Memory B cell (primary cell): ENCODE measurements at regions not wholly inside any gene's neighbourhood (a gene's known extent, or its start where the extent isn't known, plus 50 kb on each side); places are given as distances from the start of the nearest gene placed in this dataset.

Experiments
- ATAC-seq: fragments of 150-1000 bp; cut with Tn5 transposase; 2 replicates; pipeline ENCODE4 v1.10.0; 2021; ENCODE audit warnings: low read depth, mild to moderate bottlenecking, moderate library complexity
- DNase-seq, 2 donors: peaks; one replicate each; pipeline ENCODE4 v3.0.0; 2022; ENCODE audit warnings: low spot score in 2 of 2
- H3K27ac Mint-ChIP-seq: one replicate; pipeline ENCODE4 v1.8.0; 2022; ENCODE audit warnings: mild to moderate bottlenecking, moderate library complexity, mixed read lengths
- H3K27me3 Mint-ChIP-seq: one replicate; pipeline ENCODE4 v1.8.0; 2022; ENCODE audit warnings: mixed read lengths
- H3K36me3 Mint-ChIP-seq: one replicate; pipeline ENCODE4 v1.8.0; 2022; ENCODE audit warnings: mild to moderate bottlenecking, mixed read lengths
- H3K4me1 Mint-ChIP-seq: one replicate; pipeline ENCODE4 v1.8.0; 2022; ENCODE audit warnings: mixed read lengths
- H3K4me3 Mint-ChIP-seq: one replicate; pipeline ENCODE4 v1.8.0; 2022; ENCODE audit warnings: mild to moderate bottlenecking, moderate library complexity, mixed read lengths
- H3K9me3 Mint-ChIP-seq: one replicate; pipeline ENCODE4 v1.8.0; 2022; ENCODE audit warnings: mixed read lengths

DNA sequence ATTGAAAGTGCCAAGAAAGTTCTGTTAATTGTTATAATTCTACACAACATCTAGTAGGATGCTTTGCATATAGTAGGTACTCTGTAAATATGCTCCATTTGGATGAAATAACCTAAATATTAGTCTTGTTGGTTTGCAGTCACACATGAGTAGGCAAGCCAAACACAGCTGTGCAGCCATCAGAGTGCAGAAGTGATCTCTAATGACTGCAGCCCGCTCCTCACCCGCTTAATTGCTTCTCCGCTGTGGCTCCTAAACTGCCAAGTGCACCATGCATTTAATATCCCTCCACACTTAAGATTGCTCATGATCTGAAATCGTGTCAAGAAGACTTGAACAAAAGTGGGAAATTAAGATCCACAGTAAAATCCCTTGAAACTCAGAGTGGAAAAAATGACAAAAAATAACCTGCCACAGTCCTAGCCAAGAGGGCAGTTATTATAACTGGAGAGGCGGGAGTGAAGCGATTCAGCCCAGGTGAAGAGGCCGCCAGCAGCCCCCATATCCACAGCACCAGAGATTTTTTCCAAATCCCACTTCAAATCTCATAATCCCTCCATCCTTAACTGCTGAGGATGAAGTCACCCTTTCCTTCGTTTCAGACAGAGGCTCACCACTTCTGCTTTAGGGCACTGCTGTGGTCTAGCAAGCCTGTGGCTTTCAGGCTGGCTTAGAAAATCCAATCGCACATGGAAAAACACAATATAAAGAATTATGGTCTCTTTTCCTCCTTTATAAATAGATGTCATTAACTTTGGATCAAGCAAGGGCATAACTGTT is 69.5 kb downstream of the TMEM30B start:
- Mint-ChIP-seq H3K27me3 (peaks cover 3% of the 10 kb centered on the region), H3K4me1 (no peaks in the 10 kb centered on the region), H3K4me3 (no peak overlapping the region), H3K9me3 (no peaks in the 10 kb centered on the region), H3K36me3 (no peaks in the 10 kb centered on the region), H3K27ac (no peak overlapping the region)
- DNase-seq (no peak), ATAC-seq (no peak)

DNA sequence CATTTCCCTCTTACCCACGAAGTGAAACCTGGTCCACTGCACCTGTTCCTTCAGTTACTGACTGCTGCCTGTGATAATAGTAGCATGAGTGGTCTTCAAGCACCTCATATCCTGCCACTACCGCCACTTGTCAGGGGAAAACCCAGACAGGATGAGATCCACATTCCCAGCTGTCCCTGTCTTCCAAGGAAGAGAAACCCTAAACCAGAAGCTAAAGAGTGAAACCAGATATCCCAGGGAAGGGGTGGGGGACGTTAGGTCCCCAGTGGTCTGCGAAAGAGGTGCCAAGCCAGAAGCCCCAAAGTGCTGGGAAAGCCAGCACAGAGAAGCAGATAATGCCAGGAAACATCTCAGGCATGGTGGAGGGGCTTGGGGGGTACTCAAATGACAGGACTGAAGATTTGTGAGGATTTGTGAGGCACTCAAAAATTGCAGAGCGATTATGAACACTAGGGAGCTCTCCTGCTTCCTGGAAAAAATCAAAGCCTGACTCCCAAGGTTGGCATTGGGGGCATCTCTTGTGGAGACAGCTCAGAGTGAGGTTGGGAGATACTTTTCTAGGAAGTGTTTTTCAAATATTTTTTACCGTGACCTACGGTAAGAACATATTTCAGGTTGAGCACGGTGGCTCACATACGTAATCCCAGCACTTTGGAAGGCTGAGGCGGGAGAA is 77.9 kb downstream of the TMEM30B start:
- DNase-seq: no peak
- Mint-ChIP-seq H3K4me3 (no peak overlapping the region), H3K27ac (no peak overlapping the region)

DNA sequence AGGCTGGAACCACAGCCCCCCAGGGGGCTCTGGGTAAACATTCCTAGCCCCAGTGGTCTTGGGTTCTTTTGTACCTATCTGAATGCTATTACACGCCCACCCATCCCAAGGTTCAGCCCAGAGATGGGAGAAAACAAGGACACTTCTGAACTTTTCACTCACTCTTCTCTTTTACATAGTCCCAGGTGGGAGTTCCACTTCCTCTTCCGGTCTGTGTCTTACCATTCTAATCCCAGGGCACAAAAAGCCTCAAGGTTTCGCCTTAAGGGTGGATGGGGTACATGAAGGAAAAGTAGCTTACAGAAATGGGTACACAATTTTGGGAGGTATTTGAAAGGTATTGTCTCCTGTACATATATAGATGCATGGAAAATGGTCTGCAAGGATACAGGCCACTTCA is 79.0 kb downstream of the TMEM30B start:
- ATAC-seq (no peak), DNase-seq (no peak)
- Mint-ChIP-seq H3K9me3 (no peaks in the 10 kb centered on the region), H3K27me3 (peaks cover 10% of the 10 kb centered on the region), H3K27ac (no peak overlapping the region), H3K36me3 (no peaks in the 10 kb centered on the region), H3K4me3 (no peak overlapping the region), H3K4me1 (peaks cover 7% of the 10 kb centered on the region)

More for the DNA sequence above, 77.9 kb downstream of the TMEM30B start:
- H3K36me3 Mint-ChIP-seq: no peaks in the 10 kb centered on the region
- no peak for ATAC-seq
- H3K9me3 Mint-ChIP-seq: no peaks in the 10 kb centered on the region
- H3K27me3 Mint-ChIP-seq: peaks cover 9% of the 10 kb centered on the region
- peaks cover 7% of the 10 kb centered on the region for H3K4me1 Mint-ChIP-seq

DNA sequence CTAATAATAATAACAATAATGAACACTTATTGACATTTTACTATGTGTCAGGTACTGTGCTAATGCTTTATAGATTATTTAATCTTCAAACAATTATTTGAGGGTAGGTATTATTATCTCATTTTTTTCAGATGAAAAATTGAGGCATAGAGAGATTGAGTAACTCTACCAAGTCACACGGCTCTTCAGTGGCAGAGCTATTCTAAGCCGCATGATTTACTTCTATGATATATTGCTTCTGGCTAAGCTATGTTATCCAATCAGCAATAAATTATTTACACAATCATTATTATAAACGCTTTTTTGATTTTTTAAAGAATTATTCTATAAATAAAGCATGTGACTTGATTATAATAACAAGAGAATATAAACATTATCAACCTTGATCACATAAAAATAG is 80.0 kb downstream of the TMEM30B start:
- Mint-ChIP-seq H3K4me1 (peaks cover 7% of the 10 kb centered on the region), H3K36me3 (no peaks in the 10 kb centered on the region), H3K27me3 (peaks cover 10% of the 10 kb centered on the region), H3K4me3 (no peak overlapping the region), H3K9me3 (no peaks in the 10 kb centered on the region), H3K27ac (no peak overlapping the region)
- ATAC-seq (no peak), DNase-seq (no peak)

DNA sequence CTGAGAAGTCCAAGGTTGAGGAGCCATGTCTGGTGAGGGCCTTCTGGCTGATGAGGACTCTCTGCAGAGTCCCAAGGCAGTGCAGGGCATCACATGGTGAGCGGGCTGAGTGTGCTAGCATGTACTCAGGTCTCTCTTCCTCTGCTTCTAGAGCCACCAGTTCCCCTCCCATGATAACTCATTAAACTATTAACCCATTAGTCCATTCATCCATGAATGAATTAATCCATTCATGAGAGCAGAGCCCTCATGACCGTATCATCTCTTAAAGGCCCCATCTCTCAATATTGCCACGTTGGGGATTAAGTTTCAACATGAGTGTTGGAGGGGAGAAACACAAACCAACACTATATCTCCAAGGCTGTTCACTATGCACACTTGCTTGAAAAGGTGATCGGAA is 83.7 kb downstream of the TMEM30B start:
- peaks cover 3% of the 10 kb centered on the region for H3K4me1 Mint-ChIP-seq
- H3K9me3 Mint-ChIP-seq: peaks cover 7% of the 10 kb centered on the region
- H3K27me3 Mint-ChIP-seq: peaks cover 14% of the 10 kb centered on the region
- ATAC-seq (no peak), DNase-seq (no peak)
- no peak overlapping the region for H3K27ac Mint-ChIP-seq
- H3K36me3 Mint-ChIP-seq: no peaks in the 10 kb centered on the region
- no peak overlapping the region for H3K4me3 Mint-ChIP-seq

DNA sequence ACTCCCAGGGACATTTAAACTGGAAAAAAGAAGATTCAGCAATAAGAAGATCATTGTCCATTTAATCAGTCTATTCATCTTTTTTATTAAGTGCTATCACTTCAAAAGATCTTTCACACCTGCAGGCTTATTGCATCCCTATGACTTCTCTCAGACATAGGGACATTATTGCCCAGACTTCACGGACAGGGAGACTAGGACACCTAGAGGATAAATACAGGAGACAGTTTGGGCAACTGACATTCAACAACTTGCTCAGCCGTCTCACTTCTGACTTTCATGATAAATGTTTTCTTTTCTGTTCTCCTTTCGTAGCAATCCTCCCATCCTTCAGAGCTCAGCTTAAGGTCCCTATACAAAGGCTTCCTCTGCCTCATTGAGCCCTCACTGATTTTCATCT is 84.3 kb downstream of the TMEM30B start:
- peaks cover 7% of the 10 kb centered on the region for H3K9me3 Mint-ChIP-seq
- DNase-seq (no peak), ATAC-seq (no peak)
- H3K27me3 Mint-ChIP-seq: peaks cover 14% of the 10 kb centered on the region
- no peaks in the 10 kb centered on the region for H3K4me1 Mint-ChIP-seq
- H3K27ac Mint-ChIP-seq: no peak overlapping the region
- no peak overlapping the region for H3K4me3 Mint-ChIP-seq
- no peaks in the 10 kb centered on the region for H3K36me3 Mint-ChIP-seq

DNA sequence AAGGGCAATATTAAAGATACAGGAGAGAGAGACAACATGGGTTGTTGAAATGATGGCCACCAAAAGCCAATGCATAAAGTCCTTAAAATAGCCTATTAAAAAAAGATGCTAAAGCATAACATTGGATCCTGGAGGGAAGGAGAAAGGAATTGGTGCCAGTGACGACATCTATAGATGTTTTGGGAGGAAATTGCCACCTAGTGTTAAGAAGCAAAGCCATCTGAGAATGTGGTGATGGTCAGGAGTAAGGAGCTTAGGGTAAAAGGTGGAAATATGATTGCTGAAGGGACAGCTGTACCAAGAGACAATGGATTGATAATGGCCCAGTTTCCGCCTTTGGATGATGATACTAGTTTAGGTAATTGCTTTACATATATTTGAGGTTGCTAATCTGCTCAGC is 85.1 kb downstream of the TMEM30B start:
- no peaks in the 10 kb centered on the region for H3K4me1 Mint-ChIP-seq
- H3K4me3 Mint-ChIP-seq: no peak overlapping the region
- no peak for ATAC-seq
- DNase-seq: no peak
- H3K27ac Mint-ChIP-seq: no peak overlapping the region
- peaks cover 7% of the 10 kb centered on the region for H3K9me3 Mint-ChIP-seq
- H3K36me3 Mint-ChIP-seq: no peaks in the 10 kb centered on the region
- H3K27me3 Mint-ChIP-seq: peaks cover 16% of the 10 kb centered on the region

DNA sequence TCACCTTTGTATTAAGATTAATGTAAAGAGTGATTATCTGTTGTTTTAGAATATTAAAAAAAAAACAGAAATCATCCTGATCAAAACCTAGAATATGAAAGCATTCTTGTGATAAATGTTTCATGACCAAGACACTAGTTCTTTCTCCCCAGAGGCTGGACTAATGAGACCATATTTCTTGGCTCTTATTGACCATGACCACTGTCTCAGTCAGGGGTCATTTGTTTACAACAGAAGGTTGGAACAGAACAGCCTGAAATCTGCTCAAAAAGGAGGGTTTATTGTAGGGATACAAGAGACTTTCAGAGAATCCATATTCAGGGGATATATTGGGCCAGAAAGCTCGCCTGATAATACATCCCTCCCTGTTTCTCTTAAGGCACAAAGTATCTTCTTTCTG is 87.7 kb downstream of the TMEM30B start:
- H3K4me1 Mint-ChIP-seq: peaks cover 3% of the 10 kb centered on the region
- H3K4me3 Mint-ChIP-seq: no peak overlapping the region
- H3K36me3 Mint-ChIP-seq: no peaks in the 10 kb centered on the region
- H3K27ac Mint-ChIP-seq: no peak overlapping the region
- peaks cover 23% of the 10 kb centered on the region for H3K27me3 Mint-ChIP-seq
- no peak for DNase-seq
- ATAC-seq: no peak
- H3K9me3 Mint-ChIP-seq: peaks cover 7% of the 10 kb centered on the region

DNA sequence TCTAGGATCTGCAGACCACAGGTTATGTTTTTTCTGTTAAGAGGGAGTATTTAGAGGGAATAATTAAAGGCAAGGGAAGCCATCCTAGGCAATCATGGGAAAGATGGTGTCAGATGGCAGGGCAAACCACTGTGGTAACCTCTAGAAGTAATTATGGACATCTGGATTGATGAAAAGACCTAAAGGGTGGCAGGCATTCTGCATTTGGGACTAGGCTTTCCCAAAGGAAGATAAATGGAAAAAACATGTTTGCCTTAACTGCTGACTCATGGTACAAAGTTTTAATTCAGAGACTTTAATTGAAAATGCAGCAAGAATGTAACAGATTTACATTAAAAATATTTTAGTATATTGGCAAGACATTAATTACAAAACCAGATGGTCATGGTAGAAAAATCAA is 88.1 kb downstream of the TMEM30B start:
- DNase-seq (no peak), ATAC-seq (no peak)
- no peaks in the 10 kb centered on the region for H3K36me3 Mint-ChIP-seq
- no peak overlapping the region for H3K27ac Mint-ChIP-seq
- H3K27me3 Mint-ChIP-seq: peaks cover 20% of the 10 kb centered on the region
- H3K4me1 Mint-ChIP-seq: peaks cover 3% of the 10 kb centered on the region
- H3K4me3 Mint-ChIP-seq: no peak overlapping the region
- H3K9me3 Mint-ChIP-seq: peaks cover 7% of the 10 kb centered on the region

DNA sequence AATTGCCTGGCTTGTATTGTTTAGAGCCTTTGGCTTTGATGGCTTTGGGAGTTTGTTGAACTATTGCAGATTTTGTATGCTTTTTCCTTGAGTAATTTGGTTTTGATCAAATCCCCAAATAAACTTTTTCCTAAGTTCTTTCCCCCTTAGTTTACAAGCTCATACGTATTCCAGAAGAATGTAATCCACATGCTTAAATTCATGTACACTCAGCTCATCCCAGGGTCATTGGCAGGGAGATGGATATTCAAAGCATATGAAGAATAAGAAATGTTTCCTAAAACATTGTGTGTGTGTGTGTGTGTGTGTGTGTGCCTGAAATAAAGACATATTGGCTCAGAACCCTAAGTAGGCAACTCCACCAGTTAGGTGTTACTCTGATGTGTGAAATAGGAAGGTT is 89.4 kb downstream of the TMEM30B start:
- Mint-ChIP-seq H3K27ac (no peak overlapping the region), H3K9me3 (peaks cover 7% of the 10 kb centered on the region), H3K4me3 (no peak overlapping the region), H3K36me3 (no peaks in the 10 kb centered on the region), H3K27me3 (peaks cover 20% of the 10 kb centered on the region), H3K4me1 (peaks cover 3% of the 10 kb centered on the region)
- DNase-seq (no peak), ATAC-seq (no peak)

DNA sequence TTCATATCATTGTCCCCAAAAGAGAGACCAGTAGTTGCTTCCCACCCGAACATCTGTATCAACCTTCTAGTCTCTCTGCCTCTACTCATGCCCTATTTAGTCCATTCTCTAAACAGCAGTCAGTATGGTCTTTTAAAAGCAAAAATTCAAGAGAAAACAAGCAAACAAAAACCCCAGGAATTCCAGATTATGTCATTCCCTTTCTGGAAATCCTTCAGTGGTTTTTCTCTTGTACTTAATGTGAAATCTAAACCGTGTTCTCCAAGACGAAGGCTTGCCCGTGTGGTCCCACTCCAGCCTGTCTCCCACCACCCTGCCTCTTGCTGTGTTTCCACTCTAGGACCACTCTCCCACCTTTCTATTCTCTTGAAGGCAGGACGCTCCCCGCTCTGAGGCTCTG is 90.8 kb downstream of the TMEM30B start:
- H3K36me3 Mint-ChIP-seq: no peaks in the 10 kb centered on the region
- peaks cover 1% of the 10 kb centered on the region for H3K9me3 Mint-ChIP-seq
- no peak overlapping the region for H3K27ac Mint-ChIP-seq
- H3K4me1 Mint-ChIP-seq: peaks cover 3% of the 10 kb centered on the region
- H3K4me3 Mint-ChIP-seq: no peak overlapping the region
- peaks cover 20% of the 10 kb centered on the region for H3K27me3 Mint-ChIP-seq
- ATAC-seq (no peak), DNase-seq (no peak)

DNA sequence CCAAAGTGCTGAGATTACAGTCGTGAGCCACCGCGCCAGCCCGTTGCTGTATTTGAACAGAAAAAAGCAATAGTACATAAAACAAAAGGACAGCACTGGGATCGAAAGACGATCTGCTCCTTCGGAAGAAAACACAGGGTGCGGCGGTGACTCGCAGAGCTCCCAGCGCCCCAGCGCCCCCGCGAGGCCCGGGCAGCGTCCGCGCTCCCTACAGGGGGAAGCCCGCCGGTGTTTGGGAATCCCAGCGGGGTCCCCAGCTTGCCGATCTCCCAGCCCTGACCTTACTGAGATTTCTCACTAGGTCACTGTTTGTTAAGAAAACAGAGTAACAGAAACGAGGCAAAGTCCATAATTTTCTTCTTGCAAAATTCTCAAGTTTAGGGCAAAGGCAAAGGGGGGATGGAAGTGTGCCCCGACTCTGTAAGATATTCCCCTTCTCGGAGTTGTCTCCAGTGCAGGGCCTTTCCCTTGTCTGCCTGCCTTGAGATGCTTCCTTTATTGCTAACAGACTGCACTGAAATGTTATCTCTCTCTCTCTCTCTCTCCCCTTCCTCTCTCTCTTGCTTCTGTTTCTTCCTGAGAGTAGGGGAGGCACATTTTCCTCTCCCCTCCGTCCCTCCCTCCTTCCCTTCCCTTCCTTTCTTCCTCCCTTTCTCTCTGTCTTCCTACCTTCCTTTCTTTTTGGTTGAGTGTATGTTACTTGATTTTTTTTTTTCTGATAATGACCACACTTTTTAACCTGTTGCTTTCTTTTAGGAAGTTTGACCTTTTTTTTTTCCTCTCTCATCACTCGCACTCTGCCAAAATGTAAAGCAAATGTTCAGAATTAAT is 91.9 kb downstream of the TMEM30B start:
- peak; percentile 45 for ATAC-seq
- H3K9me3 Mint-ChIP-seq: no peaks in the 10 kb centered on the region
- H3K4me3 Mint-ChIP-seq: peak overlapping the region; percentile 57
- no peaks in the 10 kb centered on the region for H3K36me3 Mint-ChIP-seq
- H3K27me3 Mint-ChIP-seq: peaks cover 21% of the 10 kb centered on the region
- no peak for DNase-seq
- H3K4me1 Mint-ChIP-seq: peaks cover 3% of the 10 kb centered on the region
- H3K27ac Mint-ChIP-seq: no peak overlapping the region

DNA sequence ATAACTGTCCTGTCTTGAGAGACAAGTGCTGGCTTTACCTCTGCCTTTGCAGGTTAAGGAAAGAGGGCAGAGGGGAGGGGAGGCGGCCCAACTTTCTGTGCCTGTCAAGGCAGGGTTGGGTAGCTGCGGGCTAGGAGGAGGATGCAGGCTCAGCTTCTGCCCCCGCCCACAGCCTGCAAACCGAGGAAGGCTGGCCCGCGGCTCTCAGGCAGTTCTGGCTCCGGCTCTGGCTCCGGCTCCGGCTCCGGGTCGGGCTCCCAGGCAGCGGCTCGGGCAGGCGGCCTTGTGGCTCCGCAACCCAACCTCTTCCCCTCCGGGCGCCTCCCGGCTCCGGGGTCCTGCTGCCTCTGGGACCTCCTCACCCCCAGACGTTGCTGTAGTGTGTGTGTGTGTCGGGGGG is 92.9 kb downstream of the TMEM30B start:
- Mint-ChIP-seq H3K27ac (no peak overlapping the region), H3K4me1 (peaks cover 3% of the 10 kb centered on the region), H3K9me3 (no peaks in the 10 kb centered on the region), H3K36me3 (no peaks in the 10 kb centered on the region), H3K27me3 (peaks cover 21% of the 10 kb centered on the region), H3K4me3 (no peak overlapping the region)
- no peak for ATAC-seq
- DNase-seq: no peak

DNA sequence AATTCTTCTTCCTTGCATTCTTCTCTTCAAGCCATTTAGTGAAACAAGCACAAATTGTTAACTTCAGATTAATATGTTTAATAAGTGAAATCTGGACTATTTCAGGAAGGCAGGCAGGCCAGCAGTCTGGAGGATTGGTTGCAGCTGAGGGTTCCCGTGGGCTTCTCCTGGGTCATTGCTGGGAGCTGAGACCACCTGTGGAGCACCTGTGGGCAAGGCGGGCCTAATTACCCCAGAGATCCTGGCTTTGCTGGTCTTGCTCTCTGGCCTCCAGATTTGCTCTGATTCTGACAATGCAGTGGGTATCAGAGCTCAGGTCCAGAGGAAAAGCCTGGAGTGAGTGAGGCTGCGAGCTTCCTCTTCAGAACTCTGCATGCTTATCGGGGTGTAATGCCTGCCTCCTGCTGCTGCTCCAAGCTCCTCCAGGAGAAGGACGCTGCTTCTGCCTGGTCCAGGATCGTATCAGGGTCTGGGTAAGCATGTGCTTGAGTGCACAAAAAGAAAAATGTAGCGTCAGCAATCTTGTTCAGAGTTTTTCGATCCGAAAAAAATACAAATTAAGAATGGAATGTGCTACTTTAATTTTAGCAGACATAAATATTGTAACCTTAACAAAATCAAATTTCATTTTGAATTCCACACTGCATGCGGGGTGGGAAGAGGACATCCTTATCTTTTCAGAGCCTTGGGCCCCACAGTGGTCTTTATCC is 93.8 kb downstream of the TMEM30B start:
- DNase-seq: no peak
- H3K27me3 Mint-ChIP-seq: peaks cover 21% of the 10 kb centered on the region
- no peaks in the 10 kb centered on the region for H3K9me3 Mint-ChIP-seq
- H3K27ac Mint-ChIP-seq: no peak overlapping the region
- H3K36me3 Mint-ChIP-seq: no peaks in the 10 kb centered on the region
- peaks cover 3% of the 10 kb centered on the region for H3K4me1 Mint-ChIP-seq
- no peak for ATAC-seq
- H3K4me3 Mint-ChIP-seq: no peak overlapping the region
